GM19397 (cell line): ENCODE measurements at regions not wholly inside any gene's neighbourhood (a gene's known extent, or its start where the extent isn't known, plus 50 kb on each side); places are given as distances from the start of the nearest gene placed in this dataset.
A peak's percentile ranks its signal among the peaks of the same experiment; 100 is the strongest.

Experiments
- ATAC-seq: cut with Tn5 transposase; IDR thresholded peaks from one replicate; pipeline ENCODE4 v1.9.1; 2021; ENCODE audit warnings: mild to moderate bottlenecking, moderate library complexity; ENCODE audit not compliant: unreplicated experiment

- ATAC-seq: no peak
Observed at GRCh38 chr2:731711-732110, 54.5 kb upstream of the TMEM18 start.

GRCh38 chr2:729376-729861, 52.2 kb upstream of the TMEM18 start:
- ATAC-seq: no peak

DNA sequence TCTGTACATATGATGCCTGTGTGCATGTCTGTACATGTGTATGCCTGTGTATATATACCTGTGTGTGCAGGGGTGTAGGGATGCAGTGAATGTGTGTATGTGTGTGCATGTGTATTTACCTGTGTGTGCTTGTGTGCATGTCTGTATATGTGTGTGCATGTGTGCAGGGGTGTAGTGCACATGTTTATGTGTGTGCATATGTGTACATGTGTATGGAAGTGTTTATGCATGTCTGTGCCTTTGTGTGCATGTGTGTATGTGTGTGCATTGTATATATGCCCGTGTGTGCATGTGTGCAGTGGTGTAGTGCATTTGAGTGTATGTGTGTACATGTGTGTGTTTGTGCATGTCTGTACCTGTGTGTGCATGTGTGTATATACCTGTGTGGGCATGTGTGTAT, 51.0 kb upstream of the TMEM18 start:
- no peak for ATAC-seq

DNA sequence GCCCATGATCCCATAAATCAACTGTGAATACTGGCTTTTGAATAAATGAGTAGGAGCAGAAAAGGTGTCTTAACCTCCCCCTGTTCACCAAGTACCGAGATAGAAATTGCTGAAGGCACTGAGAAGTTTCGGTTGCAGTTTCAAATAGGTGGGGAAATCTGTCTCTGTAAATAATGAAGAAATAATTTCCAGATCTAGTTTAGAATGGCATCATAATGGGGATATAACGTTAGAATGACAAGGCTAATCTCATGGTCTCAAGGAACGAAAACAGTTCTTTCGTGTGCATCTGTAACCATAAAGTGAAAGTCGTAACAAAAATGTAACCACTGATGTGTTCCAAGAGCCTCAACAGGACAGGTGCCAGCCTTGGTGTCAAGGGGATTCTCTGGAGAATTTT, 49.9 kb upstream of the TMEM18 start:
- ATAC-seq: peak; percentile 74
